HL-60 (cell line): ENCODE measurements at regions not wholly inside any gene's neighbourhood (a gene's known extent, or its start where the extent isn't known, plus 50 kb on each side); places are given as distances from the start of the nearest gene placed in this dataset.

Source experiments
- DNase-seq, 2 experiments: peaks; one replicate each; pipeline ENCODE4 v3.0.0-alpha.2; 2010 to 2020; ENCODE audit warnings: low read depth in 1 of 2, low spot score in 1 of 2
- H3K27ac ChIP-seq: fragments of 250-450 bp; sonication (Bioruptor Pico); replicated peaks from 2 replicates; pipeline ENCODE4 v1.5.1; 2020; ENCODE audit warnings: mild to moderate bottlenecking, moderate library complexity
- H3K27me3 ChIP-seq: fragments of 250-450 bp; sonication (Bioruptor Pico); 2 replicates; pipeline ENCODE4 v1.5.1; 2021; ENCODE audit warnings: mild to moderate bottlenecking, moderate library complexity; ENCODE audit not compliant: insufficient read depth, poor library complexity, severe bottlenecking
- H3K4me3 ChIP-seq: replicated peaks from 2 replicates; pipeline ENCODE4 v1.5.1; 2011; ENCODE audit warnings: mild to moderate bottlenecking, control low read depth, low read length; ENCODE audit not compliant: insufficient read depth
- CTCF ChIP-seq: IDR thresholded peaks from one replicate; pipeline ENCODE4 v1.5.1; 2011; ENCODE audit warnings: low read length, control low read depth, inconsistent platforms; ENCODE audit not compliant: insufficient read depth
- GABPA ChIP-seq: IDR thresholded peaks from 2 replicates; pipeline ENCODE4 v1.6.1; 2012; ENCODE audit warnings: low read depth
- POLR2AphosphoS5 ChIP-seq: IDR thresholded peaks from 2 replicates; pipeline ENCODE4 v1.6.1; 2012; ENCODE audit warnings: low read depth
- SPI1 ChIP-seq: IDR thresholded peaks from 2 replicates; pipeline ENCODE4 v1.6.1; 2012; ENCODE audit warnings: low read depth, mild to moderate bottlenecking, borderline replicate concordance
- TF ChIP-seq, protein P1 (sequence below): IDR thresholded peaks from 2 replicates; pipeline ENCODE4 v1.6.1; 2012; ENCODE audit warnings: low read depth; ENCODE audit not compliant: insufficient replicate concordance

DNA sequence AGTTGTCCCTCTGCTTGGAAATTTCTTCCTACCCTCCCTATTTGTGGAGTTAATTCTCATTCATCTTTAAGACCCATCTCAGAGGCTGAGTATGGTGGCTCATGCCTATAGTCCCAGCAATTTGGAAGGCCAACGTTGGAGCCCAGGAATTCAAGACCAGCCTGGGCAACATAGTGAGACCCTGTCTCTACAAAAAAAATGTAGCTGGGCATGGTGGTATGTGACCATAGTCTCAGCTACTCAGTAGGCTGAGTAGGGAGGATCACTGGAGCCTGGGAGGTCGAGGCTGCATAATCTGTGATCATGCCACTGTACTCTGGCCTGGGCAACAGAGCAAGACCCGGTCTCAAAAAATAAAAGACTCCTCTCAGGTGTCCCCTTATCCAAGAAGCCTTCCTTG is 125.1 kb downstream of the SUDS3 start:
- Histone ChIP-seq H3K4me3 (no peak overlapping the region), H3K27me3 (no peaks in the 10 kb centered on the region), H3K27ac (no peak overlapping the region)
- TF ChIP-seq CTCF (no peak), POLR2AphosphoS5 (no peak), GABPA (no peak), SPI1 (no peak)
- TF ChIP-seq, protein P1, sequence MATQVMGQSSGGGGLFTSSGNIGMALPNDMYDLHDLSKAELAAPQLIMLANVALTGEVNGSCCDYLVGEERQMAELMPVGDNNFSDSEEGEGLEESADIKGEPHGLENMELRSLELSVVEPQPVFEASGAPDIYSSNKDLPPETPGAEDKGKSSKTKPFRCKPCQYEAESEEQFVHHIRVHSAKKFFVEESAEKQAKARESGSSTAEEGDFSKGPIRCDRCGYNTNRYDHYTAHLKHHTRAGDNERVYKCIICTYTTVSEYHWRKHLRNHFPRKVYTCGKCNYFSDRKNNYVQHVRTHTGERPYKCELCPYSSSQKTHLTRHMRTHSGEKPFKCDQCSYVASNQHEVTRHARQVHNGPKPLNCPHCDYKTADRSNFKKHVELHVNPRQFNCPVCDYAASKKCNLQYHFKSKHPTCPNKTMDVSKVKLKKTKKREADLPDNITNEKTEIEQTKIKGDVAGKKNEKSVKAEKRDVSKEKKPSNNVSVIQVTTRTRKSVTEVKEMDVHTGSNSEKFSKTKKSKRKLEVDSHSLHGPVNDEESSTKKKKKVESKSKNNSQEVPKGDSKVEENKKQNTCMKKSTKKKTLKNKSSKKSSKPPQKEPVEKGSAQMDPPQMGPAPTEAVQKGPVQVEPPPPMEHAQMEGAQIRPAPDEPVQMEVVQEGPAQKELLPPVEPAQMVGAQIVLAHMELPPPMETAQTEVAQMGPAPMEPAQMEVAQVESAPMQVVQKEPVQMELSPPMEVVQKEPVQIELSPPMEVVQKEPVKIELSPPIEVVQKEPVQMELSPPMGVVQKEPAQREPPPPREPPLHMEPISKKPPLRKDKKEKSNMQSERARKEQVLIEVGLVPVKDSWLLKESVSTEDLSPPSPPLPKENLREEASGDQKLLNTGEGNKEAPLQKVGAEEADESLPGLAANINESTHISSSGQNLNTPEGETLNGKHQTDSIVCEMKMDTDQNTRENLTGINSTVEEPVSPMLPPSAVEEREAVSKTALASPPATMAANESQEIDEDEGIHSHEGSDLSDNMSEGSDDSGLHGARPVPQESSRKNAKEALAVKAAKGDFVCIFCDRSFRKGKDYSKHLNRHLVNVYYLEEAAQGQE: no peak
- no peak for DNase-seq

DNA sequence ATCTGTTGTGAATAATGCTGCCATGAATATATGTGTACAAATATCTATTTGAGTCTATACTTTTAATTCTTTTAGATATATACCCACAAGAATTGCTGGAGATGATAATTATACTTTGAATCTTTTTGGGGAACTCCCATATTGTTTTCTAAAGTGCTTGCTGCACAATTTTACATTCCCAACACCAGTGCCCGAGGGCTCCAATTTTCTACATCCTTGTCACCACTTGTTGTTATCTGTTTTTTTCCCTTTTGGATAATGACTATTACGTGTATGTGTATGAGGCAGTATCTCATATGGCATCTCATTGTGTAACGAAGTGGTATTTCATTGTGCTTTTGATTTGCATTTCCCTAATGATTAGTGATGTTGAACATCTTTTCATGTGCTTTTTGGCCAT is 127.1 kb downstream of the SUDS3 start:
- H3K4me3 ChIP-seq: no peak overlapping the region
- no peaks in the 10 kb centered on the region for H3K27me3 ChIP-seq
- no peak overlapping the region for H3K27ac ChIP-seq
- TF ChIP-seq CTCF: no peak
- TF ChIP-seq SPI1: no peak
- no peak for TF ChIP-seq GABPA
- TF ChIP-seq, protein P1: no peak
- no peak for TF ChIP-seq POLR2AphosphoS5
- DNase-seq: no peak

- H3K4me3 ChIP-seq: no peak overlapping the region
- TF ChIP-seq GABPA: no peak
- TF ChIP-seq POLR2AphosphoS5: no peak
- TF ChIP-seq SPI1: no peak
- no peak for TF ChIP-seq CTCF
Observed at GRCh38 chr12:118512669-118513068, 136.3 kb downstream of the SUDS3 start.

DNA sequence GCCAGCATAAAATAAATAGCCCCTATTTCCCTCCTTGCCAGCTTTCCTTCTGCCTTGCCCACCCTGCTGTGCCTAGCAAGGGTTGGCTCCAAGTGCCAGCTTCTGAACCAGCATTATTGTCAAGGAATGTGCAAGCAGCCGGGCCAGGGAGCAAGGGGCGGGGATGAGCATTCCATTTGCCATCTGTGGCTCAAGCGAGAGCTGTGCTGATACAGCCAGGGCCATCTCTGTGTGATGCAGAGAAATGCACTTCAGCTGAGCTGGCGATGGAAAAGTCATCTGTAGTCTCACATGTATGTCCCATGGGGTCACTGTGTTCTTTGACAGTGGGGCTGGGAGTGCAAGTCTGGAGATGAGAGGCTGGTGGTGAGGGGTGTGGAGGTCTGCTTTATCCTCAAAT is 137.3 kb downstream of the SUDS3 start:
- Histone ChIP-seq H3K27ac (no peak overlapping the region), H3K4me3 (no peak overlapping the region), H3K27me3 (no peaks in the 10 kb centered on the region)
- TF ChIP-seq POLR2AphosphoS5 (no peak), GABPA (no peak), SPI1 (no peak), CTCF (no peak)
- TF ChIP-seq, protein P1: no peak
- DNase-seq: no peak

More at GRCh38 chr12:118512669-118513068, 136.3 kb downstream of the SUDS3 start:
- no peak for DNase-seq
- Histone ChIP-seq H3K27me3 (no peaks in the 10 kb centered on the region), H3K27ac (no peak overlapping the region)
